ENCODE measurements at regions not wholly inside any gene's neighbourhood (a gene's known extent, or its start where the extent isn't known, plus 50 kb on each side); places are given as distances from the start of the nearest gene placed in this dataset.
"Not testable (repeated sequence)": the region's sequence is repeated elsewhere in the genome, so short reads cannot be mapped to it uniquely, and the experiment has no call there.

DNA sequence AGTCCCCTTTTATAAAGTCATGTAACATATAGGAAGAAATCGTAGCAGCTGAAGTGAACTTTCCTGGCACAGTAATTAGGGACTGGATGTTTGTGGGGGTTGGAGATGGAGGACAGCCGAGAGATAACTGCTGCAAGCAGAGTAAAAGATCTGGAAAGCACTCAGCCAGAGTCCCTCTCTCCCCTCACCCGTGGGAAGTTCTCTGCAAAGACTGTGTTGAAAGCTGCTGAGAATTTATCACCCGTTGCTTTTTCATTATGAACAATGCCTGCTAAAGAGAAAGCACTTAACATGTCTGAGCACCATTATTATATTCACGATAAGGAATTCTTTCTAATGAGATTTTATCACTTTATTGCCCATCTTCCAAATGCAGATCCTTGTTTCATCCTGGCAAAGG is 248.8 kb downstream of the SHOX2 start:
- no peak for DNase-seq

DNA sequence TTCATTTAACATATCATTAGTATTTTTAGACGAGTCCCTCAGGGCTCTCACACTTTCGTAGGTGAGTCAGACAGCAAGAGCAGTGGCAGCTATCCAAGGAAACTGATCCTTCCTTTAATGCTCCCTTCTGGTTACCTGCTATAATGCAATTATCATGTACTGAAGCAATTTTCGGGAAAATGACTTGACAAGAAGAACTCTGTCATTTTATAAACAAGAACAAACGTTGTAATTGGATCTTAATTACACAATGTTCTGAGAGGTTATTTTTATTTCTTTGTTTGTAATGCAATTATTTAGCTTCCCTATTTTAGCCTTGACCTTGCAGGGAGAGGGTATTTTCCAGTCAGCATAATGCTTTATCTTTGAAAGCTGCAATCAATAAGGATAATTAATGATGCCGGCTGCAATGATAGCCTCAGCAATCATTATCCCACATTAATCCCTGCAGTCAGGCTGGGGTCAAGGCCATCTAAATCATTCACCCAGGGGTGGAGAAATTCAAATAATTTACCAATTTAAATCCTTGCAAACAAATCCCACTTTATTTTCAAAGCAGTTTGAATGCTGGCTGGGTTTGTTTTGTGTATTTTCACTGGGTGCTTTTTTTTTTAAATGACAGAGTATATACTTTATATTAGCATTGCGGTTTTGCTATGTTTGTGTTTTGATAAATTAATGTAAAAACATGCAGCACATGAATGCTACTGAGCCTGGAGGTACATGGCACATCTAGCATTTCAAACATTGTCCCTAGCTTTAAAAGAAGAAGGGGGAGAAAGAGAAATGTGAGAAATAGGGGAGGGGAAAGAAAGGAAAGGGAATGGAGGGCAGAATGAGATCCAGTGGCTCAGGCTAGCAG is 249.9 kb downstream of the SHOX2 start:
- no peak for DNase-seq

DNA sequence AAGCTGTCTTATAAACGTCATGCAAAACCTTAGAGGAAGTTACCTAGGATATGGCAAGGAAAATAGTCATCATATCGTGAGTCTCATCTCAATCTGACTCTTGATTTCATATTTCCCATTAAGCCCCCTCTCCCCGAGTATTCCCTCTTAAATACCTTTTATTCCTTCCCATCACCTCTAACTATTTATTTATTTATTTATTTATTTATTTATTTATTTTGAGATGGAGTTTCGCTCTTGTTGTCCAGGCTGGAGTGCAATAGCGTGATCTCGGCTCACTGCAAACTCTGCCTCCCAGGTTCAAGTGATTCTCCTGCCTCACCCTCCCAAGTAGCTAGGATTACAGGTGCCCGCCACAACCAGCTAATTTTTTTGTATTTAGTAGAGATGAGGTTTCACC is 260.4 kb downstream of the SHOX2 start:
- DNase-seq, result not testable (repeated sequence)

DNA sequence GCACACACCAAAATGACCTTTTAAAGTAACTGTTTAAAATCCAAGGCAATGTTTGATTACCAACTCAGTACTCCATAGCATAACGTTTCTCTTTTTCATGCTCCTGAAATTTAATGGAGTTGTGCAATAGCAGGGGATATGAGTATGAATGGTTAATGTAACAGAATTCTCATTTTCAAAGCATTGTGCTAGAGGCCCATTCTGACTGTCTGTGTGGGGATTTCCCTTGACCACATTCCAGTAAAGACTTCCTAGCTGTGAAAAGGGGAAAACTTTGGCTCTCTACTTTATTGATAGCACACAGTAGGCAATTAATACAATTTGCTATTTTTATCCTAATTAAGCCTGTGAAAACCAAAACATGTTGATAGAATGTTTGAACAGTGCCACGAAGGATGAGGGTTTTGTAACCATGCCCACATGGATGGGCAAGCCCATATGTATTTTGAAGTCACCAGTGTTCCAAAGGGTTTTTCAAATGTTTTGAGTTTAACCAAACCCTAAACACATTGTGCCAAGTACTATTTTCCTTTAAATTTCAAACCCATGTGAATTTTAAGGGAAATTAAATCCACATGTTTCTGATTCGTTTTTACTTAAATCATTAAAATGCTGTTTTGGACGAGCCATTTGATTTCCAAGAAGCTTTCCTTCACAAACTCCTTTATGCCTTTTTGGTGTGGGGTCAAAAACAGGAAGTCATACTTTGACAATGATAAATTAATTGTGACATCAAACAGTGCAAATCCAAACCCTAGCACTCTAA is 261.2 kb downstream of the SHOX2 start:
- DNase-seq, result no peak

DNA sequence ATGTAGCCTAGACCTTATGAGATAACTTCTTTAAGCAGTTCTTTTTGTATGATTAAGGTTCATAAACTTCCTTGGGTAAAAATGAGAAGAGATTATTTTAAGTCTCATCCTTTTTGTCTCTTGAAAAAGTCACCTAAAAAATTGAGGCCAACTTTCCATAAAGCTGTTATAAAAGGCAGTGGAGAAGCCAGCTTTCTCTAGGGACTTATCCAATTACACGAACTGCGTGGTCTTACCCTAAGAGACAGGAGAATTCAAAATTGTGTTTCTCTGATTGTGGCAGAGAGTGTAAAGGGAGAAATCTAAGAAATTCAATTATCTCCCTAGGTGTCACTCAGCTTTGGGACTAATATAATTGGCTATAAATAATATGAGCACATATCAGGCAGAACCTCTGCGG is 262.0 kb downstream of the SHOX2 start:
- no peak for DNase-seq

DNA sequence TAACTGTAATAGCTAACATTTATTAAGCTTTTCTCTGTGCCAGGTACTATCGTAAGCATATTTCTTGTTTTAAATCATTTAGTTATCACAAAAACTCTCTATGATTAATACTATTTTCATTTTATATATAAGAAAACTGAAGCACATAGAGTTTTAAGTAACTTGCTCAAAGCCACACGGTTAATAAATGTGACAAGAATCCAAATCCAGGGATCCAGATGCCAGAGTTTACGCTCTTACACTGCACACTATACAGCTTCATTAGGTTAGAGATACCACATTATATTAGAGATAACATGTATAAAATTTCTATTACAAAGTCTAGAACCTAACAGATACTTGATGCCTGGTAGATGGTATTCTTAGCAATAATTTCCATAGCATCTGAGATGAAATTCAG is 265.2 kb downstream of the SHOX2 start:
- no peak for DNase-seq

DNA sequence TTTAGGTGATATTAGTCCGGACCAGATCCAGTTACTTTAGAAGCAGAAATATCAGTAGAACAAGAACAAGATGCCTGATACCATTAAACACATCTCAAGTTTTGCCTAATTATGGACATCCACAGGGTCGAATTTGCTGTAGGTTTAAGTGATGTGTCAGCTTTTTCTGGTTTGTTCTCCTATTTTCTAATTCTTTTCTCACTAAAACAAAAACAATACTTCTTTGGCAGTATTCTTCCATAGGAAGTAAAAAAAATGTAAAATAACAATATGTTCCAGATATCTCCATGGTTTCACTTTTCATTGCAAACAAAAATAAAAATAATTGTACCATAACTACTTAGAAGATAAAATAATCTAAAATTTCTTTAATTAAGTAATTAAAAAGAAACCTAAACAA is 265.7 kb downstream of the SHOX2 start:
- DNase-seq, result no peak

DNA sequence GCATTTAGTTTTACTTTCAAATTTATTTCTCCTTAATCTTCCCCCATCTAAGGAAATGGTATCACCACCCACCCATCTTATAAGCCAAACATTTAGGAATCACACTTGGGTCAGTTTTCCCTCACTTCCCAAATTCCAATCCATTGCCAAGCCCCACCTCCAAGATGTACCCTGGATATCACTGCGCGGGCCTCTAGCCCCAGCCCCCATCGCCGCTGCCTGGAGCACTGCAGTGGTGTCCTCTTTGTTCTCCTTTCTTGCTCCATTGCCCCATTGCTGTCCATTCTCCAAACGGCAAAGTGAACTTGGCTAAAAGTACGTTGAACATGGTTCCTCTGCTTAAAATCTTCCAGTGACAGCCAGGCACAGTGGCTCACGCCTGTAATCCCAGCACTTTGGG is 267.8 kb downstream of the SHOX2 start:
- no peak for DNase-seq

DNA sequence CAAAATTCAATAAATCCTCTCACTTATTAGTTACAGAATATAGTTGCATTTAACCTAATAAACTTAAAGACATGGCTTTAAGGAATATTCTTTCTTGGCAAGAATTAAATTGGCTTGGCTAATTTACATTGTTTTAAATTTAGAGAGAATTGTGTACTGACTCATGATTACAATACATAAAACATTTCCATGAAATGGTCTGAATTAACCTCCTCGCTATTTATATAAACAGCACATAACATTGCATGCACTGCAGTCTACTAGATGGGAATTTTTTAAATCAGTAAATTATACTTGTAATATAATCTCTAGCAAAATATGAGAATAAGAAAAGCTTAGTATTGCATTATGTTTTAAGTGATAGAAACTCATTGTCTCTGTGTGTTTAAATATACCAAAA is 268.9 kb downstream of the SHOX2 start:
- DNase-seq, result no peak

DNA sequence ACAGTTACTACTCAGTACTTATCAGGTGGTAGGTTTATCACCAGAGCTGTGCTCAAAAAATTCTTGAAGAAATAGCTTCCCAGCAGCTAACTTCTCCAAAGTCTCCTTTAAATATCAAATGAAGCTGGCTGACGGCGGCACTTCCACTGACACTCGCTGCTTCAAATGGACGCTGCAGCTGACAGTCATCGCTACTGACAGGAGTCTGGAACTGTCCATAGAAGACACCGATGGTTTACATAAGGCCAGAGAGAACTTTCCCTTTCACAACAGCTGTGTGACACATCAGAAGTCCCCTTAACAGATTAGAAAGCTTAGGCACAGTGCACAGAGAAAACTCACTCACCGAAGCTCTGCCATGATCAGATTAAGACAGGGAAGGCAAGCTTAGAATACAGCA is 270.2 kb downstream of the SHOX2 start:
- DNase-seq, result no peak

DNA sequence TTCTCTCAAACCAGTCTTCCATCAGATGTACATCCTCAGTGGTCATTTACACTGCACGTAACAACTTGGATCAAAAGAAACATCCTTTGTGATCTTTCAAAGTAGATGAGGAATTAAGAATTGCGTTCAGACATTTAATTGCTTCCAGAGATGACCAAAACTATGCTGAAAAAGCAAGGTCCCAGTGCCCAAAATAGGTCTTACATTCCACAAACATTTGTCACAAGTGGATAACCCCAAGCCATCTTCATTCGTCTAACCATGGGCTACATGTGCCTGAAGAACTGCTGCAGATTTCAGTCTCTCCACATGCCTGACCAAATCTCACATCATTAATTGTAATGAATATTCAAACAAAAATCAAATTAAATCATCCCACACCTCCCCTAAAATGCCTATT is 273.6 kb downstream of the SHOX2 start:
- DNase-seq, result no peak

DNA sequence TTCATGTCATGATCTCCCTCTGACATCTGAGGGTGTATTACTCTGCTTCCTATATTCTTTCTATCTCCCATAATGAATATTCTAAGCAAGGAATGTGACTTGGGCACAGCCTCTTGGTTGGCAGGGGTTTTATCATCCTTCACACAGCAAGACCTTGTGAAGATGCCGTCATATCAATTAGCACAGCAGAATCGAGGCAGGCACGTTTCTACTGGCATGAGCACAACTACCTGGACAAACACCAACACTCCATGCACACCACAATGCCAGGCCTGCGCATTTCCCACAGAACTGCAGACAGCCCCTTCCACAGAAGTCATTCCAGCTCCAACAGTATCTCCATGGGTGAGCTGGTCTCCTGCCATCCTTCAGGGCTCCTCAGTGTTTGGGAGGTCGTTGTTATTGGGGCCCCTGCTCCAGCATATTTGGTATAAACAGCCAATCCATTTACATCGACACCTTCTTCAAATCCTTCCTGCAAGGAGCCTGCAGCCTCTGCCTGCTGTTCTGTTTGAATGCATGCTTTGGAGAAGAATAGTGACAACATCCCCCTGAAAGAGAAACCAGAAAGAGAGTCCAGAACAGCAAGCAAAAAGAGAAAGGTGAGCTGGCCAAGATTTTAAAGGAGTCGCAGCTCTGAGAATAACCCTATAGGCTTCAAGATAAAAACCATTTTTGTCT is 275.5 kb downstream of the SHOX2 start:
- no peak for DNase-seq

DNA sequence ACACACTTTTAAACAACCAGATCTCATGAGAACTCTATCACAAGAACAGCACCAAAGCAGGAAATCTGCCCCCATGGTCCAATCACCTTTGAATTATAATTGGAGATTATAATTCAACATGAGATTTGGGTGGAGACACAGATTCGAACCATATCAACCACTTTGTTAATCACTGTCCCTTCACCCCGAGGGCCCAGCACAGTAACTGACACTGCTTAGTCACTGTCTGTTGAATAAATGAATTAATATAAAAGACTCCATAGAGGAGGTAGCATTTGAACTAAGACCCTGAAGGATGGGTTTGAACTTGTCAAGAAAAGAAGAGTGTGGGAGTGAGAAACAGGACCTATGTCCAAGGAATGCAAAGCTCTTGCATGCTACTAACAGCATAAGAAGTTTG is 276.4 kb downstream of the SHOX2 start:
- DNase-seq, result no peak

DNA sequence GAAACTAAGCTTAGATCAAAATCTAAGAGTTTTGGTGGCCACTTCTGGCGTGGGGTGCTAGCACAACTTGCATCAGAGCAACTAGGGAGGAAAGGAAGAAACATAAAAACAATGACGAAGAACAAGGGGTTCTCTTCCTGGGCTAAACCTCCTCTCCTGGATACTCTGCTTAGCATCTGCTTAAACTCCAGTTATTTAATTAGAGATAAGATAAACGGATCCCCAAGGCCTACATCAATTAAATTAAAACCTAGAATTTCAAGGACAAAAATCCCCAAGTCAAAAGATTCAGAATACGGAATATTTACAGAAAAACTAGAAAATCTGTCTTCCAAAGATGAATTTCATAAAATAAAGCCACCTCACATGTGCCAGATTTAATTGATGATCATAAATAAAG is 281.9 kb downstream of the SHOX2 start:
- no peak for DNase-seq

DNA sequence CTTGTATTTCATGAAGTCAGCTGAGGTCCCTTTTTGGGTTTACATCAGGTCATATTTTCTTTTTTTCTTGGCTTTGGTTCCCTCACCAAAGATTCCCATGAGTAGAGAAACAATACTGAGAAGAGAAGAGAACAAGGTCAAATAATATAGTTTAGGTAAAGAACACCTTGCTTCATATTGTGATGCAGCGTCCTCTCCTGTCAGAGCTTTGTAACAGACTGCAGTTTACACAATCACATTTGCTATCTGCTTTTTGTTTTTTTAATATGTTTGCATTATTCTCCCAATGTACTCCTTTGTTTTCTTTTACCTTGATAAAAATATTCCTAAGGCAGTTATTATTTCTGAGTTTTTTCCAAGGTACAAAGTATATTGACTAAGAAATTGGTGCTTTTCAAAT is 283.2 kb downstream of the SHOX2 start:
- DNase-seq, result no peak

DNA sequence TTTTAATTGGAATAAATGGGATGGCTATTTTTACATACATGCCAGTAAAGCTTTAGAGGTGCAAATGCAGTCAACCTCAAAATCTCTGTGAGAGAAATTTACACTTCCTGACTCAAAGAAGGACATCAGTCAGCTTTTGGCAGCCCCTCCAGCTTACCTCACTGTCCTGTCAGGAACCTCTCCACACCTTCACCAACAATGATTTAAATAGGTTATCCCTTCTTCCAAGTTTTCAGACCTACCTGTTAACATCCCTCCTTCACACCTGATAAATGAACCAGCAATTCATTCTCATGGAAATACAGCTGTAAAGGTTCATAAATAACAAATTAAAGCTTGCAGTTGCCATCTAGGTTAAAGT is 286.1 kb downstream of the SHOX2 start:
- DNase-seq, result no peak

DNA sequence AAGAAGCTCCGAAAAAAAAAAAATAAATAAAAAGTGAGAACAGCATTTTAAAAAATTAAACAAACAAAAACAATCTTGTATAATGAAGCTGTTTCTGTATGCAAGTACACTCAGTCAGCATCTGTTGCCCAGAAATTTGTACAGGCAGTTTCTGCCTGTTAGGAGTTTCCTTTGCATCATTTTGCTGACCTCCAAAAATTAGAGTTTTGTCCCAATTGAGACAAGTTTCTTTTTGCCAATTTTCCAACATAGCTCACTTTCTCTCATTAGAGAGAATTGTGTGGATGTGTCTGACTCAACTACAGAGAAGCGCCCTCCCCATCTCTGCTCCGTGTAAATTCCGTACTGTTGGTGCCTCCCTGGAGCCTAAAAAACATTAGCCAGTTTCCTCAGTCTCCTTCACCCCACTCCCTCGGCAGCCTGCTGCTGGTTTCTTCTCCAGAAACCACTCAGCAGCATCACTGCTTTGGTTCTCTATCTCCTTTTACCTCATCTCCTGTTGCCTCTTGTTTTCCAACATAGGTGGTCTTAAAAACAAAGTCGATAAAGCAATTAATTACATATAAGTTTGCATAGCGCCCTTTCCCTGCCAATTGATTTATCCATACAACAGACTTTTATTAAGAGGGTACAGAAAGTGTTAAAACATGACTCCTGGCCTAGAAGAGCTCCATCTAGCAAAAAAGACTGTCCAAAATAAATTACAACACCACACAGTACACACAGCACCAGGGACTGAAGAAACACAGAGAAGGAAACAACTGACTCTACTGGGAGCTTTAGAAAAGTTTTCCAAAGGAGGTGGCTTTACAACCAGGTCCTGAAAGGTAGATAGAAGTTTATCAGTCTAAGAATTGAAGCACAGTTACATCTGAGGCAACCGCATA is 286.7 kb downstream of the SHOX2 start:
- DNase-seq, result no peak

DNA sequence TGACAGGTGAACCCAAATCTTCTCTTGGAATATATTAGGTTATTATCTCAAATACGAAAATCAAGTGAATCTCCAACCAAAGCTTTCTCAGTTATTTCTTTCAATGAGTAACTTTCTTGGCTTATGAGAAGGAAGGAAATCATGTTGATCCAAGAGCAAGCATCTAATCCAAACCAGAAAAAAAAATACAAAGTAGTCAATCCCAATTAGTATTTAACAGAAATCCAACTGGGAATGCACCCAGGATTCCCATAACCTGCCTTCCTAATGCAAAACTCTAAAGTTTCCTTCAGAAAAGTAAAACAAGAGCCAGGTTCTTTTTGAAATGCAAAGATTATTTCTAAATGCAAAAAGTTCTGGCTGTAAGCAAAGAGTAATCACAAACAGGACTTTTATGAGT is 289.3 kb downstream of the SHOX2 start:
- no peak for DNase-seq

DNA sequence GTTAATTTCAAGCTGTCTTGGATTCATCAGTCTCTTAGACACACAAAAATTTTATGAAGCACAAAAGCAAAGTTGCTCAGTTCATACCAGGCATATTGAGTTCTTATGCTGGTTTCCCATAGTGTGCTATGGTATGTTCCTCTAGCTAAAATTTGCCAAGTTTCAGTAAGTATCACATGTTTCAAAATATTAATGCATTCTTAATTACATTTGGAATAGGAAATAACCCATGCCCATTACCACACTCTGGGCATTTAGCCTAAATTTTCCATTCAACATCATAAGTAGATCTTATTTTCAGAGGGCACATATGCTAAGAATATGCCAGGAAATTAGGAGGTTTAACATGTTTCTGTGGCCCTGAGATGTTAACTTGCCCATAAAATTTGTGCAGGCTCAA is 289.9 kb downstream of the SHOX2 start:
- no peak for DNase-seq

DNA sequence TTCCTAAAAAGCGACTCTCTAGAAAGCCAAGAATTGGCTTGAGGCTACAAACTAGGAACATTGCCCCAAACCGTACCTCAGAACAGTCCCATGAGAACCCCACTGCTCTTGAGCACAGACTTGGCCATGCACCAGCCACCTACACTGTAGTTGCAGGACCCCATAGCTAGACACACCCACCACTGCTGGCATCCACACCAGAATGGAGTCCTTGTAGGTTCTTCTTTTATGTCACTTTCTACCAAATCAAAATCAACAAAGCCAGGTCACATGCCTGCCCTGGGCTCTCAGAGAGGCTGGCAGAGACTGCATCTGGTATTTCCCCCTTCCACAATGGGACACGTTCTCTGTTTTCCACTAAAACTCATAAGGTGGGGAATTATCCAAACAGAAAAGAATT is 290.5 kb downstream of the SHOX2 start:
- DNase-seq, result no peak

DNA sequence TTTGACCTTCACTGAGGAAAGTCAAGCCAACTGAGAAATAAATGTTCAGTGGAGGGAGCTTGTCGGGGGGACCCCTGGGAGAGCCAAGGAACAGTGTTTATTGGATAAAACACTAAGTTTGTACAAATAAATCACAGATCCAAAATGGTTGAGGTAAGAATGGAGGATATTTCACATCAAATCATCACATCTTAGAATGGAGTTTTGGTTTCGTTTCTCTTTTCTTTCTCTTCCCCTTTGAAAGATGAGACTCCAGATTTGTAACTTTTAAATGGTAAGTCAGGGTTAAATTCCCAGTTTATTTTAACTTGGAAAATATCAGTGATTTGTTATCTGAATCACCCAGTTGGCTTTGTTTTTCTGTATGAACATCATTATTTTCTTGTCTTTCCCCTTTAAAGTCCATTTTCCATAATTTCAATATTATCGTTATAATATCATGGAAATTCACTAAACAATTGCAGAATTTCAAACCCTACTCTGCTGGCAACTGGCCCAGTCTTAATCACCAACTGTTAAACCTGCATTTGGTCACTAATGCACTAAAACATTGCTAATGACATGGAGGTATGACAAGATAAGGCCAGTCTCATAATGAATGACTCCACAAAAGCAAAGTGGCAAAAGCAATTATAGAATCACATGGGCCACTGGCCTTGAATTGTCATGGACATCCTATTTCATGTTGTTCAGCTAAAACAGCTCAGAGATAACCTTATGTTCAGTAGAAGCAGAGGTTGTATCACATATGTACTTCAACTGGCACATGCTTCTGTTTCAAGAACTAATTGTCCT is 295.1 kb downstream of the SHOX2 start:
- DNase-seq, result no peak
